MM.1S (cell line): ENCODE measurements at regions not wholly inside any gene's neighbourhood (a gene's known extent, or its start where the extent isn't known, plus 50 kb on each side); places are given as distances from the start of the nearest gene placed in this dataset.
"Not testable (repeated sequence)": the region's sequence is repeated elsewhere in the genome, so short reads cannot be mapped to it uniquely, and the experiment has no call there.

Source experiments
- DNase-seq: peaks from one replicate; pipeline ENCODE4 v3.0.0-alpha.2; 2015
- H2AFZ ChIP-seq: fragments of 300-600 bp; sonication (generic); 2 replicates; pipeline ENCODE4 v1.6.0; 2016; ENCODE audit warnings: antibody characterized with exemption, low read length
- H3F3A ChIP-seq: fragments of 300-600 bp; sonication (generic); 2 replicates; pipeline ENCODE4 v1.6.1; 2016; ENCODE audit warnings: mild to moderate bottlenecking, antibody characterized with exemption, low read length, moderate library complexity, mixed read lengths; ENCODE audit not compliant: insufficient read depth
- H3K27ac ChIP-seq: fragments of 300-600 bp; sonication (generic); 2 replicates; pipeline ENCODE4 v1.5.1; 2016; ENCODE audit warnings: mild to moderate bottlenecking, low read length
- H3K27me3 ChIP-seq: fragments of 300-600 bp; sonication (generic); replicated peaks from 2 replicates; pipeline ENCODE4 v1.6.0; 2016; ENCODE audit warnings: low read length; ENCODE audit not compliant: insufficient read depth
- H3K36me3 ChIP-seq: fragments of 300-600 bp; sonication (generic); replicated peaks from 2 replicates; pipeline ENCODE4 v1.6.1; 2016; ENCODE audit warnings: mild to moderate bottlenecking, low read length, mixed read lengths; ENCODE audit not compliant: insufficient read depth
- H3K4me1 ChIP-seq: fragments of 300-600 bp; sonication (generic); 2 replicates; pipeline ENCODE4 v1.6.1; 2016; ENCODE audit warnings: low read length, mixed read lengths
- H3K4me2 ChIP-seq: fragments of 300-600 bp; sonication (generic); 2 replicates; pipeline ENCODE4 v1.6.0; 2016; ENCODE audit warnings: low read depth, low read length
- H3K4me3 ChIP-seq: fragments of 300-600 bp; sonication (generic); 2 replicates; pipeline ENCODE4 v1.5.1; 2016; ENCODE audit warnings: low read length, mixed read lengths
- H3K79me2 ChIP-seq: fragments of 300-600 bp; sonication (generic); 2 replicates; pipeline ENCODE4 v1.6.1; 2016; ENCODE audit warnings: mixed run types, low read length, mixed read lengths
- H3K9ac ChIP-seq: fragments of 300-600 bp; sonication (generic); 2 replicates; pipeline ENCODE4 v1.6.1; 2016; ENCODE audit warnings: low read length, mixed read lengths
- H3K9me2 ChIP-seq: fragments of 300-600 bp; sonication (generic); replicated peaks from 2 replicates; pipeline ENCODE4 v1.6.1; 2016; ENCODE audit warnings: mild to moderate bottlenecking, low read length, mixed read lengths; ENCODE audit not compliant: insufficient read depth
- H3K9me3 ChIP-seq: fragments of 300-600 bp; sonication (generic); replicated peaks from 2 replicates; pipeline ENCODE4 v1.6.1; 2016; ENCODE audit warnings: mild to moderate bottlenecking, low read length, mixed read lengths; ENCODE audit not compliant: insufficient read depth
- H4K20me1 ChIP-seq: fragments of 300-600 bp; sonication (generic); 2 replicates; pipeline ENCODE4 v1.6.1; 2016; ENCODE audit warnings: mild to moderate bottlenecking, low read length, moderate library complexity, mixed read lengths; ENCODE audit not compliant: insufficient read depth

- not testable (repeated sequence) for H3K27ac ChIP-seq, H3K79me2 ChIP-seq, H3K9ac ChIP-seq, H3K4me2 ChIP-seq, H3K9me3 ChIP-seq, H3K4me1 ChIP-seq, H3K27me3 ChIP-seq, H2AFZ ChIP-seq, H4K20me1 ChIP-seq, DNase-seq, H3K36me3 ChIP-seq, H3K4me3 ChIP-seq, H3F3A ChIP-seq, H3K9me2 ChIP-seq
Observed at GRCh38 chr16:88235691-88236090, 147.1 kb upstream of the ZNF469 start.

- H3K4me3 ChIP-seq, H3K27me3 ChIP-seq, H3K9me3 ChIP-seq, H3K27ac ChIP-seq, H3K4me2 ChIP-seq, H3K9ac ChIP-seq, H4K20me1 ChIP-seq, DNase-seq, H3F3A ChIP-seq, H3K36me3 ChIP-seq, H3K9me2 ChIP-seq, H2AFZ ChIP-seq, H3K4me1 ChIP-seq, H3K79me2 ChIP-seq: not testable (repeated sequence)
Observed at GRCh38 chr16:88236229-88236628, 146.5 kb upstream of the ZNF469 start.

DNA sequence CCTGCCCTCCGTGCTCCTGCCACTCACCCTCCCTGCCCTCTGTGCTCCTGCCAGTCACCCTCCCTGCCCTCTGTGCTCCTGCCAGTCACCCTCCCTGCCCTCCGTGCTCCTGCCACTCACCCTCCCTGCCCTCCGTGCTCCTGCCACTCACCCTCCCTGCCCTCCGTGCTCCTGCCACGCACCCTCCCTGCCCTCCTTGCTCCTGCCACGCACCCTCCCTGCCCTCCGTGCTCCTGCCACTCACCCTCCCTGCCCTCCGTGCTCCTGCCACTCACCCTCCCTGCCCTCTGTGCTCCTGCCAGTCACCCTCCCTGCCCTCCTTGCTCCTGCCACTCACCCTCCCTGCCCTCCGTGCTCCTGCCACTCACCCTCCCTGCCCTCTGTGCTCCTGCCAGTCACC lies 145.4 kb upstream of the ZNF469 start:
- not testable (repeated sequence) for H3K9me3 ChIP-seq, H3K79me2 ChIP-seq, H3K36me3 ChIP-seq, H3K9me2 ChIP-seq, H3K4me2 ChIP-seq, H3F3A ChIP-seq, H3K4me1 ChIP-seq, H3K4me3 ChIP-seq, DNase-seq, H3K9ac ChIP-seq, H4K20me1 ChIP-seq, H3K27ac ChIP-seq, H2AFZ ChIP-seq, H3K27me3 ChIP-seq

DNA sequence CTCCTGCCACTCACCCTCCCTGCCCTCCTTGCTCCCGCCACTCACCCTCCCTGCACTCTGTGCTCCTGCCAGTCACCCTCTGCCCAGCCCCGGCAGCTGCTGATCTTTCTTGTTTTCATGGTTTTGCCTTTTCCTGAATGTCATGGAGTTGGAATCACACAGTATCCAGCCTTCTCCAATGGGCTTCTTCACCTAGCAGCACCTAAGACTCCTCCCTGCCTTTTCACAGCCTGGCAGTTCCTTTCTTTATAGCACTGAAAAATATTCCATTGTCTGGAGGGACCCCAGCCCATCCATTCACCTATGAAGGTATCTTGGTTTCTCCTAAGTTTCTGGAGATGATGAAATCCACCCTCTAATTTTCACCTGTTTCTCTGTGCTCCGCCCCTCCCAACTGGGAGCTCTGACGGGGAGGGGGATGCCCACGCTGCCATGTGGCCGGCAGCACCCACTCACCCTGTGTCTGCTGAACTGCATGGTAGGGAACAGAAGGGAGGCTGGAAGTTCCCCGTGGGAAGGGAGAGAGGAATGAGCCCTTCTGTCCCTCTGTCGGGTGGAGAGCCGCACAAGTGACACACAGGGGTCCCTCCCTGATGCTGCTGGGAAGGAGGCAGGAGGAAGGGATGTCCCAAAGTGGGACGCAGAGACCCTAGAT lies 144.9 kb upstream of the ZNF469 start:
- not testable (repeated sequence) for H3K4me2 ChIP-seq, H3K9ac ChIP-seq, H3K79me2 ChIP-seq, H3K4me1 ChIP-seq, H3K27ac ChIP-seq, H3K9me2 ChIP-seq, H3F3A ChIP-seq, H4K20me1 ChIP-seq, H3K4me3 ChIP-seq, H2AFZ ChIP-seq, H3K9me3 ChIP-seq, DNase-seq, H3K27me3 ChIP-seq, H3K36me3 ChIP-seq

- not testable (repeated sequence) for H3K9me2 ChIP-seq, H2AFZ ChIP-seq, H3K9ac ChIP-seq, H4K20me1 ChIP-seq, H3F3A ChIP-seq, H3K4me1 ChIP-seq, H3K27ac ChIP-seq, H3K4me2 ChIP-seq, H3K79me2 ChIP-seq, H3K9me3 ChIP-seq, H3K4me3 ChIP-seq, H3K36me3 ChIP-seq, H3K27me3 ChIP-seq, DNase-seq
Observed at GRCh38 chr16:88238732-88239274, 144.0 kb upstream of the ZNF469 start.

GRCh38 chr16:88240118-88240517 lies 142.6 kb upstream of the ZNF469 start:
- H3K9ac ChIP-seq, H3K4me1 ChIP-seq, H2AFZ ChIP-seq, H3K27me3 ChIP-seq, H3K9me2 ChIP-seq, H3K36me3 ChIP-seq, H3F3A ChIP-seq, H3K27ac ChIP-seq, H4K20me1 ChIP-seq, DNase-seq, H3K79me2 ChIP-seq, H3K4me3 ChIP-seq, H3K9me3 ChIP-seq, H3K4me2 ChIP-seq: not testable (repeated sequence)

GRCh38 chr16:88240776-88241175 lies 142.0 kb upstream of the ZNF469 start:
- H3K4me2 ChIP-seq, H3K79me2 ChIP-seq, H3K4me1 ChIP-seq, H4K20me1 ChIP-seq, H3K9me3 ChIP-seq, H3K4me3 ChIP-seq, H2AFZ ChIP-seq, DNase-seq, H3K9me2 ChIP-seq, H3K36me3 ChIP-seq, H3K27ac ChIP-seq, H3K27me3 ChIP-seq, H3K9ac ChIP-seq, H3F3A ChIP-seq: not testable (repeated sequence)

DNA sequence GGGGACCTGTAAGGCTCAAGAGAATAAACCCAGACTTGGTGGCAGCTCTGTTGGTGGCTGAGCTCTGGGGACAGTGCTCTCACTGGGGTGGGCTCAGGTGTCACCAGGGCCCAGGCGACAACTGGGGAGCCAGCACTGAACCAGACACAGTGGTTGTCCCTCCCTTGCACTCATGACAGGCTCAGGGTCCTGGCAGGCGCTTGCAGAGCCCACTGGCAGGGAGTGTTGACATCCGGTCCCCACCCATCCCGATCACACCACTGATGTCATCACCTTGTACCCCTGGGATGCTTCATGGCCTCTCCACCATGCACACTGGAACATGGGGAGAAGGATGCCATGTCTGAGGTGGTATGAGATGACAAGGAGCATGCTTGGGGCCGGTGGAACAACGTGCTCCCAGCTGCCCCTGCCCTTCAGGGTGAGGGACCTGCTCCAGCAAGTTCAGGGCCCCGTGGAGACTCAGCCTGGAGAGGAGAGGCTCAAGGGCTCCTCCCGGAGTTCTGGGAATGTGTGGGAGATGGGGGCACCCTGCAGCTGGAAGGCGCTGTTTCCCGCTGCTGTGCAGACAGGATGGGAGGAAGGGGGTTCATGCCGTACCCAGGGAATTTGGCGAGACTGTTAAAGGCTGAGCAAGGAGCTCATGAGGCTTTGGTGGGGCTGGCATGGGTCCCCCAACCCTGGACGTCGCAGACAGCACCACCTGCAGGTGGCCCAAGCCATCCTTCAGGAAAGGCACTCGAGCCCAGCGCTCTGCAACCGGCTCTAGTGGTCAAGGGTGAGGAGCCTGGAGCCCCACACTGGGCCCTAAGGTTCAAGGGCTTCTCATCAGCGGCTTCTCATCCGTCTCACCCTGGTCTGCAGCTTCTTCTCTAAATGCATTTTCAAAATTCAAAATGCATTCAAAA lies 141.1 kb upstream of the ZNF469 start:
- not testable (repeated sequence) for H3K9me3 ChIP-seq, H4K20me1 ChIP-seq, H3K4me1 ChIP-seq, H2AFZ ChIP-seq, H3K27me3 ChIP-seq, H3K27ac ChIP-seq, H3K9ac ChIP-seq, H3K9me2 ChIP-seq, H3F3A ChIP-seq, H3K79me2 ChIP-seq, H3K36me3 ChIP-seq, H3K4me3 ChIP-seq, DNase-seq, H3K4me2 ChIP-seq
